ENCODE measurements at regions not wholly inside any gene's neighbourhood (a gene's known extent, or its start where the extent isn't known, plus 50 kb on each side); places are given as distances from the start of the nearest gene placed in this dataset.

DNA sequence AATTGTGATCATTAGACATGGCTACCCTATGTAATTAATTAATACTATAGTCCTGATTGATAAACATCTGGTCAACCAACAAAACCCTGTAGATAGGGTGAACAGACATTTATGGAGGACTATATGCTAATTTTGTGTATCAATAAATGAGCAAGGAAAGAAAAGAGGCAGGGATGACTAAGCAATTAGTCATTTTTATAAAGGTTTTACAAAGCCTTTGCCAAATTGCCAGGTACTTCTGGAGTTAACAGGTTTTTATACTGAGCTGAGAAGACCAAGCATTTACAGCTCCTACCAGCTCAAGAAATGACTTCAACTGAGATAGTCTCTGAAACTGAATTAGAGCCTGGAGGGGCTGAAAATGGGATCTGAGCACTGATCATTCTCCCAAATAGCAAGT is 186.8 kb upstream of the PRR20A start:
- TF ChIP-seq POLR2AphosphoS5 (IDR thresholded peaks at IDR 0.05; ENCODE audit: insufficient read depth, low read depth, low read length) (no peak), EZH2 (IDR thresholded peaks at IDR 0.05; ENCODE audit: borderline replicate concordance, low read depth, low read length, severe bottlenecking) (no peak), JUN (IDR thresholded peaks at IDR 0.05; ENCODE audit: borderline replicate concordance, insufficient read depth, insufficient read length, low read depth) (no peak), MAX (IDR thresholded peaks at IDR 0.05; ENCODE audit: insufficient read depth, insufficient read length) (no peak), POLR2A (IDR thresholded peaks at IDR 0.05; ENCODE audit: low read depth, low read length) (no peak)
- TF ChIP-seq, protein P1, sequence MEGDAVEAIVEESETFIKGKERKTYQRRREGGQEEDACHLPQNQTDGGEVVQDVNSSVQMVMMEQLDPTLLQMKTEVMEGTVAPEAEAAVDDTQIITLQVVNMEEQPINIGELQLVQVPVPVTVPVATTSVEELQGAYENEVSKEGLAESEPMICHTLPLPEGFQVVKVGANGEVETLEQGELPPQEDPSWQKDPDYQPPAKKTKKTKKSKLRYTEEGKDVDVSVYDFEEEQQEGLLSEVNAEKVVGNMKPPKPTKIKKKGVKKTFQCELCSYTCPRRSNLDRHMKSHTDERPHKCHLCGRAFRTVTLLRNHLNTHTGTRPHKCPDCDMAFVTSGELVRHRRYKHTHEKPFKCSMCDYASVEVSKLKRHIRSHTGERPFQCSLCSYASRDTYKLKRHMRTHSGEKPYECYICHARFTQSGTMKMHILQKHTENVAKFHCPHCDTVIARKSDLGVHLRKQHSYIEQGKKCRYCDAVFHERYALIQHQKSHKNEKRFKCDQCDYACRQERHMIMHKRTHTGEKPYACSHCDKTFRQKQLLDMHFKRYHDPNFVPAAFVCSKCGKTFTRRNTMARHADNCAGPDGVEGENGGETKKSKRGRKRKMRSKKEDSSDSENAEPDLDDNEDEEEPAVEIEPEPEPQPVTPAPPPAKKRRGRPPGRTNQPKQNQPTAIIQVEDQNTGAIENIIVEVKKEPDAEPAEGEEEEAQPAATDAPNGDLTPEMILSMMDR (IDR thresholded peaks at IDR 0.05; ENCODE audit: extremely low read depth in 1 of 2, insufficient read depth in 1 of 2, low read depth in 1 of 2, low read length in 2 of 2) = no peak
